ENCODE measurements at regions not wholly inside any gene's neighbourhood (a gene's known extent, or its start where the extent isn't known, plus 50 kb on each side); places are given as distances from the start of the nearest gene placed in this dataset.

DNA sequence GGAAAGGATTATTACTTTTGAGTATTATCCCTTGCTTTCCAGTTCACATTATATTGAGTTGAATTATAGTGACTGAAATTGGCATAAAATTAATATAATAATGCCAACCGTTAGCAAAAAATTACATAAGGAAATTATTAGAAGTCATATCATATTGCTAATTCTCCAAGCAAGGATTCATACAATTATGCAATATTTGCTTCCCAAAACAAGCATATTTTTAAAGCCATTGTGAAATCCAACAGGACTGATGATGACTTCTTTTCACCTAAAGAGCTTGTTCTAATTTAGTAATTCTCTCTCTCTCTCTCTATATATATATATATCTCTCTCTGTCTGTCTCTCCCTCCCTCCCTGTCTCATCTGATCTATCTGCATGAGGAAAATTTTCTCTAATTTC lies 283.5 kb downstream of the DSEL start:
- Histone ChIP-seq H3K4me3 (no peak overlapping the region), H3K27ac (no peak overlapping the region), H3K9me3 (no peaks in the 10 kb centered on the region), H3K36me3 (no peaks in the 10 kb centered on the region), H3K27me3 (replicated peaks; ENCODE audit: insufficient read depth) (no peaks in the 10 kb centered on the region), H3K4me1 (ENCODE audit: control insufficient read depth in 1 of 2, low read depth in 2 of 2) (no peaks in the 10 kb centered on the region)
- TF ChIP-seq, protein P1, sequence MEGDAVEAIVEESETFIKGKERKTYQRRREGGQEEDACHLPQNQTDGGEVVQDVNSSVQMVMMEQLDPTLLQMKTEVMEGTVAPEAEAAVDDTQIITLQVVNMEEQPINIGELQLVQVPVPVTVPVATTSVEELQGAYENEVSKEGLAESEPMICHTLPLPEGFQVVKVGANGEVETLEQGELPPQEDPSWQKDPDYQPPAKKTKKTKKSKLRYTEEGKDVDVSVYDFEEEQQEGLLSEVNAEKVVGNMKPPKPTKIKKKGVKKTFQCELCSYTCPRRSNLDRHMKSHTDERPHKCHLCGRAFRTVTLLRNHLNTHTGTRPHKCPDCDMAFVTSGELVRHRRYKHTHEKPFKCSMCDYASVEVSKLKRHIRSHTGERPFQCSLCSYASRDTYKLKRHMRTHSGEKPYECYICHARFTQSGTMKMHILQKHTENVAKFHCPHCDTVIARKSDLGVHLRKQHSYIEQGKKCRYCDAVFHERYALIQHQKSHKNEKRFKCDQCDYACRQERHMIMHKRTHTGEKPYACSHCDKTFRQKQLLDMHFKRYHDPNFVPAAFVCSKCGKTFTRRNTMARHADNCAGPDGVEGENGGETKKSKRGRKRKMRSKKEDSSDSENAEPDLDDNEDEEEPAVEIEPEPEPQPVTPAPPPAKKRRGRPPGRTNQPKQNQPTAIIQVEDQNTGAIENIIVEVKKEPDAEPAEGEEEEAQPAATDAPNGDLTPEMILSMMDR (IDR thresholded peaks at IDR 0.05): no peak
- no peak for DNase-seq (ENCODE audit: low spot score)
- ATAC-seq (ENCODE audit: insufficient number of reproducible peaks, low FRiP score, low read depth): no peak

DNA sequence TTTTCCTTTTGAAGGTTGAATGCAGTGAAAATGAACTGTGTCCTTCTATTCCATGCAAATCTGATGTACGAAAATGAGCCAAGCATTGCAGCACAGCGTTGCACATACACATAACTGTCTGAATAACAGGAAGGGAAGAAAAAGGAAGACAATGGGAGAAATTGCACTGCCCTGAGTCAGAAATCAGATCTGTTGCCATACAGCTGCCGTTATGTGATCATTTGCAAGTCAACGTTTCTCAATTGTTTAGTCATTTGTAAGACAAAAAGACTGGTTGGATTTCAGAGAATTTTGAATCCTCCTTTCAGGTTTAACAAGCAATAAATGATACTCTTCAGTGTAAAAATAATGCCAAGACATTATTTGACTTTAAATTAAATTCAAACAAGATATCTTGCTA lies 284.1 kb downstream of the DSEL start:
- no peak overlapping the region for H3K27ac ChIP-seq

DNA sequence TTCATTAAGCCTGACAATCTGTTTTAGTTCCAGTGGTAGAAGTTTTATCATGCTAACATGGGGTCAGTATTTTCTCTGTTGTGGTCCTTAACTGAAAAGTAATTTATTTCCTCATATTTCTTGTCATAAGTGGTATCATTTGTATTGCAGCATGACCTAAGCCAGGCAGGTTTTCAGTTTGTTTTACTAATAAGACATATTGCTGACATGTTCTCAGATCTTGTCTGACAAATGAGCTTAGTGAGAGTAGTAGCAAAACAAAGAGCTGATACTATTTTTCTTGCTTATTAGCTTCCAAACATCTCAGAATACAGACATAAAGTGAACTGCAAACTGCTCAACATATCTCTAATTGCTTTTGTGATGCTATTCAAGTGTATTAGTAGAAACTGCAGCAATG lies 293.6 kb downstream of the DSEL start:
- DNase-seq (ENCODE audit: low spot score): no peak
- H3K27ac ChIP-seq: no peak overlapping the region
- no peaks in the 10 kb centered on the region for H3K9me3 ChIP-seq
- no peak overlapping the region for H3K4me3 ChIP-seq
- H3K4me1 ChIP-seq (ENCODE audit: control insufficient read depth in 1 of 2, low read depth in 2 of 2): peaks cover 0 to 2% of the 10 kb centered on the region in 2 donors
- no peak for ATAC-seq (ENCODE audit: insufficient number of reproducible peaks, low FRiP score, low read depth)
- H3K27me3 ChIP-seq (replicated peaks; ENCODE audit: insufficient read depth): no peaks in the 10 kb centered on the region
- no peaks in the 10 kb centered on the region for H3K36me3 ChIP-seq
- TF ChIP-seq, protein P1 (IDR thresholded peaks at IDR 0.05): no peak

More for the DNA sequence above, 284.1 kb downstream of the DSEL start:
- Histone ChIP-seq H3K27me3 (replicated peaks; ENCODE audit: insufficient read depth) (no peaks in the 10 kb centered on the region), H3K4me1 (ENCODE audit: control insufficient read depth in 1 of 2, low read depth in 2 of 2) (no peaks in the 10 kb centered on the region), H3K9me3 (no peaks in the 10 kb centered on the region), H3K36me3 (no peaks in the 10 kb centered on the region), H3K4me3 (no peak overlapping the region)
- ATAC-seq (ENCODE audit: insufficient number of reproducible peaks, low FRiP score, low read depth) (no peak), DNase-seq (ENCODE audit: low spot score) (no peak)
- TF ChIP-seq, protein P1 (IDR thresholded peaks at IDR 0.05): no peak

DNA sequence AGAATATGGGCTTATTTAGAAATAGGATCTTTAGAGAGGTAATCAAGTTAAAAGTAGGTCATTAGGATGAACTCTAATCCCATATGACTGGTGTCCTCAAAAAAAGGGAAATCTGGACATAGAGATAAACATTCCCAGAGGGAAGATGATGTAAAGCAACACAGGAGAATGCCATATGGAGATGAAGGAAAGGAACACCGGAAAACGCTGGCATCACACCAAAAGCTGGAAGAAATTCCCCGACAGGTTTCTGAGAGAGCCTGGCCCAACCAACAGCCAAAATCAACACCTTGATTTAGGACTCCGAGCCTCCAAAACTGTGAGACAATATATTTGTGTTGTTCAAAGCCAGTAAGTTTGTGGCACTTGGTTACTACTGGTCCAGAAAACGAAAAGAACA lies 296.7 kb downstream of the DSEL start:
- Histone ChIP-seq H3K27me3 (replicated peaks; ENCODE audit: insufficient read depth) (no peaks in the 10 kb centered on the region), H3K4me1 (ENCODE audit: control insufficient read depth in 1 of 2, low read depth in 2 of 2) (peaks cover 0 to 3% of the 10 kb centered on the region in 2 donors), H3K27ac (no peak overlapping the region), H3K9me3 (no peaks in the 10 kb centered on the region), H3K4me3 (no peak overlapping the region), H3K36me3 (no peaks in the 10 kb centered on the region)
- TF ChIP-seq, protein P1 (IDR thresholded peaks at IDR 0.05): no peak
- DNase-seq (ENCODE audit: low spot score): no peak
- ATAC-seq (ENCODE audit: insufficient number of reproducible peaks, low FRiP score, low read depth): no peak

DNA sequence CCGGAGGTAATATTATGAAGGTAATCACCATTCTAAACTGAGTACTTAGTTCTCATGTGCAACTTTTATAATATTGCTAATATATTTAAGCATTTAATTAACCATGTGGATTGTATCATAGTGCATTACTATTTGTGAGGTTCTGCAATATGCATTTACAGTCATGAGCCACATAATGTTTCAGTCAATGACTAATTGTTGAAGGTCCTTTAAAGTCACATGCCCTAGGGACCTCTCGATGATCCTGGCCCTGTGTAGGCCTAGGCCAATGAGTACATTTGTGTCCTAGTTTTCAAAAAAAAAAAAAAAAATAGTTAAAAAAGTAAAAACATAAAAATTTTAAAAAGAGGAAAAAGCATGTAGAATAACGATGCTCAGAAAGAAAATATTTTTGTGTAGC lies 298.0 kb downstream of the DSEL start:
- H3K4me3 ChIP-seq: no peak overlapping the region
- H3K36me3 ChIP-seq: no peaks in the 10 kb centered on the region
- TF ChIP-seq, protein P1 (IDR thresholded peaks at IDR 0.05): no peak
- H3K27ac ChIP-seq: no peak overlapping the region
- DNase-seq (ENCODE audit: low spot score): no peak
- peaks cover 0 to 3% of the 10 kb centered on the region in 2 donors for H3K4me1 ChIP-seq (ENCODE audit: control insufficient read depth in 1 of 2, low read depth in 2 of 2)
- no peaks in the 10 kb centered on the region for H3K27me3 ChIP-seq (replicated peaks; ENCODE audit: insufficient read depth)
- ATAC-seq (ENCODE audit: insufficient number of reproducible peaks, low FRiP score, low read depth): no peak
- no peaks in the 10 kb centered on the region for H3K9me3 ChIP-seq

All from thoracic aorta (tissue), 2 donors.